T-helper 1 cell treated with Interleukin-12 subunit alpha and Interleukin-12 subunit beta and Interleukin-4 antibody, amounts not matched to agents 30 μg/mL and 1 μg/mL, for 36 hours (primary cell): ENCODE measurements at regions not wholly inside any gene's neighbourhood (a gene's known extent, or its start where the extent isn't known, plus 50 kb on each side); places are given as distances from the start of the nearest gene placed in this dataset.

ENCODE experiments used
- H3K27ac Mint-ChIP-seq: one replicate; pipeline ENCODE4 v1.8.0; 2021; ENCODE audit warnings: mild to moderate bottlenecking, mixed read lengths
- H3K27me3 Mint-ChIP-seq: one replicate; pipeline ENCODE4 v1.8.0; 2021; ENCODE audit warnings: low read depth, mixed read lengths
- H3K36me3 Mint-ChIP-seq: one replicate; pipeline ENCODE4 v1.8.0; 2021; ENCODE audit warnings: low read depth, mixed read lengths
- H3K4me1 Mint-ChIP-seq: one replicate; pipeline ENCODE4 v1.8.0; 2021; ENCODE audit warnings: low read depth, mixed read lengths
- H3K4me3 Mint-ChIP-seq: one replicate; pipeline ENCODE4 v1.8.0; 2021; ENCODE audit warnings: mild to moderate bottlenecking, moderate library complexity, mixed read lengths
- H3K9me3 Mint-ChIP-seq: one replicate; pipeline ENCODE4 v1.8.0; 2021; ENCODE audit warnings: mixed read lengths

GRCh38 chr1:106659490-106660244 is 396.8 kb upstream of the PRMT6 start:
- Mint-ChIP-seq H3K27me3 (no peaks in the 10 kb centered on the region), H3K9me3 (peaks cover 10% of the 10 kb centered on the region), H3K4me1 (no peaks in the 10 kb centered on the region), H3K4me3 (no peak overlapping the region), H3K36me3 (no peaks in the 10 kb centered on the region), H3K27ac (no peak overlapping the region)

GRCh38 chr1:106675558-106675957 is 380.9 kb upstream of the PRMT6 start:
- H3K9me3 Mint-ChIP-seq = no peaks in the 10 kb centered on the region
- no peak overlapping the region for H3K27ac Mint-ChIP-seq
- no peaks in the 10 kb centered on the region for H3K27me3 Mint-ChIP-seq
- no peaks in the 10 kb centered on the region for H3K36me3 Mint-ChIP-seq
- H3K4me1 Mint-ChIP-seq = no peaks in the 10 kb centered on the region
- no peak overlapping the region for H3K4me3 Mint-ChIP-seq

- Mint-ChIP-seq H3K9me3 (no peaks in the 10 kb centered on the region), H3K27me3 (no peaks in the 10 kb centered on the region), H3K36me3 (no peaks in the 10 kb centered on the region), H3K27ac (no peak overlapping the region), H3K4me3 (no peak overlapping the region), H3K4me1 (no peaks in the 10 kb centered on the region)
Observed at GRCh38 chr1:106676021-106676420, 380.5 kb upstream of the PRMT6 start.

GRCh38 chr1:106677181-106677580 is 379.3 kb upstream of the PRMT6 start:
- Mint-ChIP-seq H3K9me3 (no peaks in the 10 kb centered on the region), H3K36me3 (no peaks in the 10 kb centered on the region), H3K4me1 (no peaks in the 10 kb centered on the region), H3K4me3 (no peak overlapping the region), H3K27ac (no peak overlapping the region), H3K27me3 (no peaks in the 10 kb centered on the region)

- no peaks in the 10 kb centered on the region for H3K36me3 Mint-ChIP-seq
- no peak overlapping the region for H3K27ac Mint-ChIP-seq
- no peak overlapping the region for H3K4me3 Mint-ChIP-seq
- H3K9me3 Mint-ChIP-seq = no peaks in the 10 kb centered on the region
- no peaks in the 10 kb centered on the region for H3K4me1 Mint-ChIP-seq
- no peaks in the 10 kb centered on the region for H3K27me3 Mint-ChIP-seq
Observed at GRCh38 chr1:106677721-106678120, 378.8 kb upstream of the PRMT6 start.

GRCh38 chr1:106678279-106679050 is 378.0 kb upstream of the PRMT6 start:
- no peaks in the 10 kb centered on the region for H3K9me3 Mint-ChIP-seq
- H3K4me1 Mint-ChIP-seq = no peaks in the 10 kb centered on the region
- H3K27me3 Mint-ChIP-seq = no peaks in the 10 kb centered on the region
- no peak overlapping the region for H3K27ac Mint-ChIP-seq
- H3K4me3 Mint-ChIP-seq = no peak overlapping the region
- H3K36me3 Mint-ChIP-seq = no peaks in the 10 kb centered on the region

- no peaks in the 10 kb centered on the region for H3K27me3 Mint-ChIP-seq
- H3K27ac Mint-ChIP-seq = no peak overlapping the region
- no peaks in the 10 kb centered on the region for H3K36me3 Mint-ChIP-seq
- no peaks in the 10 kb centered on the region for H3K4me1 Mint-ChIP-seq
- H3K9me3 Mint-ChIP-seq = no peaks in the 10 kb centered on the region
- H3K4me3 Mint-ChIP-seq = no peak overlapping the region
Observed at GRCh38 chr1:106680216-106680615, 376.3 kb upstream of the PRMT6 start.

- no peaks in the 10 kb centered on the region for H3K4me1 Mint-ChIP-seq
- no peaks in the 10 kb centered on the region for H3K9me3 Mint-ChIP-seq
- H3K27me3 Mint-ChIP-seq = no peaks in the 10 kb centered on the region
- no peak overlapping the region for H3K27ac Mint-ChIP-seq
- no peaks in the 10 kb centered on the region for H3K36me3 Mint-ChIP-seq
- H3K4me3 Mint-ChIP-seq = no peak overlapping the region
Observed at GRCh38 chr1:106680776-106681344, 375.6 kb upstream of the PRMT6 start.

GRCh38 chr1:106681939-106682522 is 374.4 kb upstream of the PRMT6 start:
- no peaks in the 10 kb centered on the region for H3K9me3 Mint-ChIP-seq
- no peaks in the 10 kb centered on the region for H3K4me1 Mint-ChIP-seq

GRCh38 chr1:106688446-106688845 is 368.0 kb upstream of the PRMT6 start:
- Mint-ChIP-seq H3K4me1 (no peaks in the 10 kb centered on the region), H3K36me3 (no peaks in the 10 kb centered on the region), H3K9me3 (peaks cover 4% of the 10 kb centered on the region), H3K27me3 (no peaks in the 10 kb centered on the region), H3K4me3 (no peak overlapping the region), H3K27ac (no peak overlapping the region)

More at GRCh38 chr1:106681939-106682522, 374.4 kb upstream of the PRMT6 start:
- H3K27ac Mint-ChIP-seq = no peak overlapping the region
- no peaks in the 10 kb centered on the region for H3K36me3 Mint-ChIP-seq
- H3K4me3 Mint-ChIP-seq = no peak overlapping the region
- H3K27me3 Mint-ChIP-seq = no peaks in the 10 kb centered on the region

- H3K4me1 Mint-ChIP-seq = no peaks in the 10 kb centered on the region
- no peak overlapping the region for H3K4me3 Mint-ChIP-seq
- no peaks in the 10 kb centered on the region for H3K36me3 Mint-ChIP-seq
- H3K27ac Mint-ChIP-seq = no peak overlapping the region
- peaks cover 10% of the 10 kb centered on the region for H3K9me3 Mint-ChIP-seq
- H3K27me3 Mint-ChIP-seq = no peaks in the 10 kb centered on the region
Observed at GRCh38 chr1:106698660-106699059, 357.8 kb upstream of the PRMT6 start.

- no peak overlapping the region for H3K27ac Mint-ChIP-seq
- H3K36me3 Mint-ChIP-seq = no peaks in the 10 kb centered on the region
- H3K4me1 Mint-ChIP-seq = no peaks in the 10 kb centered on the region
- no peaks in the 10 kb centered on the region for H3K27me3 Mint-ChIP-seq
- peaks cover 13% of the 10 kb centered on the region for H3K9me3 Mint-ChIP-seq
- no peak overlapping the region for H3K4me3 Mint-ChIP-seq
Observed at GRCh38 chr1:106699433-106699832, 357.0 kb upstream of the PRMT6 start.

GRCh38 chr1:106700211-106700610 is 356.3 kb upstream of the PRMT6 start:
- peaks cover 10% of the 10 kb centered on the region for H3K9me3 Mint-ChIP-seq
- no peak overlapping the region for H3K27ac Mint-ChIP-seq
- H3K27me3 Mint-ChIP-seq = no peaks in the 10 kb centered on the region
- no peaks in the 10 kb centered on the region for H3K4me1 Mint-ChIP-seq
- H3K36me3 Mint-ChIP-seq = no peaks in the 10 kb centered on the region
- no peak overlapping the region for H3K4me3 Mint-ChIP-seq

GRCh38 chr1:106705971-106706370 is 350.5 kb upstream of the PRMT6 start:
- peaks cover 10% of the 10 kb centered on the region for H3K9me3 Mint-ChIP-seq
- H3K36me3 Mint-ChIP-seq = no peaks in the 10 kb centered on the region
- no peaks in the 10 kb centered on the region for H3K4me1 Mint-ChIP-seq
- no peak overlapping the region for H3K4me3 Mint-ChIP-seq
- H3K27me3 Mint-ChIP-seq = no peaks in the 10 kb centered on the region
- no peak overlapping the region for H3K27ac Mint-ChIP-seq

GRCh38 chr1:106717591-106717990 is 338.9 kb upstream of the PRMT6 start:
- no peaks in the 10 kb centered on the region for H3K36me3 Mint-ChIP-seq
- no peaks in the 10 kb centered on the region for H3K9me3 Mint-ChIP-seq
- H3K27ac Mint-ChIP-seq = no peak overlapping the region
- H3K4me3 Mint-ChIP-seq = no peak overlapping the region
- H3K27me3 Mint-ChIP-seq = no peaks in the 10 kb centered on the region
- no peaks in the 10 kb centered on the region for H3K4me1 Mint-ChIP-seq
